Right lobe of liver (tissue), 4 donors: ENCODE measurements at regions not wholly inside any gene's neighbourhood (a gene's known extent, or its start where the extent isn't known, plus 50 kb on each side); places are given as distances from the start of the nearest gene placed in this dataset.

Experiments
- POLR2A ChIP-seq: fragments of 450-650 bp; IDR thresholded peaks from one replicate; pipeline ENCODE4 v1.6.1; 2017; ENCODE audit warnings: antibody characterized with exemption, mild to moderate bottlenecking
- TF ChIP-seq, protein P1 (sequence below), 4 donors: fragments of 200-600 bp in 3 of 4; fragments of 450-650 bp in 1 of 4; IDR thresholded peaks; one replicate each; pipeline versions ENCODE4 v1.5.1 to v1.8.0; 2016 to 2022; ENCODE audit warnings: antibody characterized with exemption in 4 of 4, mild to moderate bottlenecking in 2 of 4
- donor health status: DM: no; HTN: no; CAD: no.
- donor health status: DM: no; HTN: no; CAD: no.
- donor health status: DM: no; HTN: yes; CAD: no.

DNA sequence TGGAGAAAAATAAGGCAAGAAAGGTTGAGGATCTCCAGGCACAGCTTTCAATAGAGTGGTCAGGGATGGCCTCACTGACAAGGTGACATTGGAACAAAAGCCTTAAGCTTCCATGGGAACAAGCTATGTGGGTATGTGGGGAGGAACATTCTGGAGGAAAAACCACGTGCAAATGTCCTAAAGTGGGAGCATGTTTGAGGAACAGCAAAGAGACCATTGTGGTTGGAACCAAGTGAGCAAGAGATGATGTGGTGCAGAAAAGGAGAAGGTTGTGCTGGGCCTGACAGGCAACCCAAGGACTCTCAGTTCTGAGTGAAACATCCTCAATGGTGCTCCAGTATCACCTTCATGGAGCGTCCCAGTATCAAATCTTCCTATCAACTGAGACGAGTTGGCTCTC is 184.0 kb downstream of the CAND1 start:
- TF ChIP-seq POLR2A, result no peak
- TF ChIP-seq, protein P1, sequence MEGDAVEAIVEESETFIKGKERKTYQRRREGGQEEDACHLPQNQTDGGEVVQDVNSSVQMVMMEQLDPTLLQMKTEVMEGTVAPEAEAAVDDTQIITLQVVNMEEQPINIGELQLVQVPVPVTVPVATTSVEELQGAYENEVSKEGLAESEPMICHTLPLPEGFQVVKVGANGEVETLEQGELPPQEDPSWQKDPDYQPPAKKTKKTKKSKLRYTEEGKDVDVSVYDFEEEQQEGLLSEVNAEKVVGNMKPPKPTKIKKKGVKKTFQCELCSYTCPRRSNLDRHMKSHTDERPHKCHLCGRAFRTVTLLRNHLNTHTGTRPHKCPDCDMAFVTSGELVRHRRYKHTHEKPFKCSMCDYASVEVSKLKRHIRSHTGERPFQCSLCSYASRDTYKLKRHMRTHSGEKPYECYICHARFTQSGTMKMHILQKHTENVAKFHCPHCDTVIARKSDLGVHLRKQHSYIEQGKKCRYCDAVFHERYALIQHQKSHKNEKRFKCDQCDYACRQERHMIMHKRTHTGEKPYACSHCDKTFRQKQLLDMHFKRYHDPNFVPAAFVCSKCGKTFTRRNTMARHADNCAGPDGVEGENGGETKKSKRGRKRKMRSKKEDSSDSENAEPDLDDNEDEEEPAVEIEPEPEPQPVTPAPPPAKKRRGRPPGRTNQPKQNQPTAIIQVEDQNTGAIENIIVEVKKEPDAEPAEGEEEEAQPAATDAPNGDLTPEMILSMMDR (IDR thresholded peaks at IDR 0.05), result no peak
